ENCODE measurements at regions not wholly inside any gene's neighbourhood (a gene's known extent, or its start where the extent isn't known, plus 50 kb on each side); places are given as distances from the start of the nearest gene placed in this dataset.

GRCh38 chr16:63096857-63097256, 1060.6 kb upstream of the CDH8 start:
- TF ChIP-seq CTCF (IDR thresholded peaks at IDR 0.05) = no peak
- no peak for TF ChIP-seq POLR2A (IDR thresholded peaks at IDR 0.05)
- no peak for TF ChIP-seq POLR2AphosphoS5 (IDR thresholded peaks at IDR 0.05)
